G401 (cell line): ENCODE measurements at regions not wholly inside any gene's neighbourhood (a gene's known extent, or its start where the extent isn't known, plus 50 kb on each side); places are given as distances from the start of the nearest gene placed in this dataset.
"Not testable (repeated sequence)": the region's sequence is repeated elsewhere in the genome, so short reads cannot be mapped to it uniquely, and the experiment has no call there.

Source experiments
- DNase-seq: peaks from one replicate; pipeline ENCODE4 v3.0.0-alpha.2; 2015; ENCODE audit warnings: low spot score
- in situ Hi-C: cut with HindIII; loops from 2 replicates; pipeline ENCODE4 v1.10.0; 2016; ENCODE audit warnings: low sequenced_read_pairs, mixed read lengths

DNA sequence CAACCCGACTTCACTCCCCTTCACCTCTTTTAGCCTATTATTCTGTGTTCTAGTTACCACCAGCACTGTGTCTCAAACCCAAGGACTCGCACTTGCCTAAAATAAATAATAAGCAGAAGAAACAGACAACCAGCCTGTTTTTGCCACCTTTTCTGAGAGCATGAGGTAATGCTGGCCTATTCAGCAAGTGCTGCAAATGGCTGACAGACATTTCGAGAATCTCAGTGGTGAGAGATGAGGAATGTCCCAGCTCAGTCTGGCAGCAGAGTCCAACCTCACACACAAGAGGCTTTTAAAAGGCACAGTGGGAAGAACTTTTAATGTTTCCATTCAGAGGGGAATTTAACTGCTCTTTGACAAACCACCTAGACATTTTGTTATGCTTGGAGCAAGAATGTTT is 143.3 kb upstream of the GMNC start:
- in situ Hi-C loops, result no loop called here
- DNase-seq, result no peak

DNA sequence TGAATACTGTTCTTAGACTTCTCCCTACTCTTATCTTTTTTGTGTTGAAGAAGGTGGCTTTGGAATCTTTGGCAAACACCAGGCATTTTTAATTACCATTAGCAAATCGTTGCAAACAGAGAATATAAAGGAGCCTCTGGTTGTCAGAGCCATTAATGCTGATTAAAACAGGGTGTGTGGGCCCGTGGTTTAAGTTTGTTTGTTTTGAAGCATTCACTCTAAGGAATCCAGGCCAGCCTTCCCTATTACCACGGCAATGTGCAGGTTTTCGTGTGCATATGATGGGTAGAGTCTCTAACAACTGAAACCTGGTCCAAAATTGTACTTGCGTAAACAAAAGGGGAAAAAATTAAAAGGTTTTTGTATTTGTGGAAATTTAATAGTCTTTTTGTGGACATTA is 141.2 kb upstream of the GMNC start:
- in situ Hi-C loops, result no loop called here
- no peak for DNase-seq

DNA sequence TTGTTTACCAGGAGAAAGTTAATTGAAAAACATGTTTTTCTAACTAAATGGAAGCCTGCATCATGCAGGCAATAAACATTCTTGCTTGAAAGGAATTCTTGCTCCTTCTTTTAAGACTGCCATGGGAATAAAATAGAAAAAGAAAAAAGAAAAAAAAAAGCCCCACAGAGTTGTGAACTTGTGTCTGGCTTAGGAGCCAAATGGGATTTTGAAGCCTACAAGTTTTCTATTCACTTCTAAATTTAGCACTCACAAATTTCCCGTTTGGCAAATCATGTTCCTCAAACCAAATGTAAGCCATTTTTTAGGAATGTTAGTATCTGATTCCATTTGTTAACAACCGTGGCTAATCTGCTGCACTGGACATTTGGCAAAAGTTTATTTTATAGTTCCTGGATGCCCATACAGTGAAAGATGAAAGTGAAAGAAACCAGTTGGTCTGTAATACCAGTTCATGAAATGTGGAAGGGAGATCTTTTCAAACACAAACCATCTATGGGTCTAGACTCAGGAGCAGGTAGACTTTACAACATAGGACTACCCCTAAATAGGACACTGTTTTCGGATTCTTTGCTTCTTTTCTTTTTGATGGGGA is 133.8 kb upstream of the GMNC start:
- DNase-seq, result no peak
- in situ Hi-C loops, result no loop called here

DNA sequence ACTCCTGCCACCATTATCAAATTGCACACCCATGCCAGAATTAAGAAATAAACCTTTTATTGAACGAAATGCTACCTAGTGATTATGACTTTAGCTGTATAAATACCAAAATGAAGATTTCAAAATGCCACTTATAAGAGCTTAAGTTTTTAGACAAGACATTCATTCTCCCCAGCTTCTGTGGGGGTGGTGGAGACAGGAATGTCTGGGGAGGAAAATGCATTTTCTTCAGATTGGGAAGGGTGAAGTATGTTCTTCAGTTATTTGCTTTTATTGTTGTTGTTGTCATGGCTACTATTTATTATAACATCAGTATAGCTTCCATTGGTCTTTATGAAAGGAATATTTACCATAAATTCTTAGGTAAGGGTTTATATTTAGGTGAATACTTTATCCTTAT is 132.7 kb upstream of the GMNC start:
- in situ Hi-C loops, result no loop called here
- no peak for DNase-seq

DNA sequence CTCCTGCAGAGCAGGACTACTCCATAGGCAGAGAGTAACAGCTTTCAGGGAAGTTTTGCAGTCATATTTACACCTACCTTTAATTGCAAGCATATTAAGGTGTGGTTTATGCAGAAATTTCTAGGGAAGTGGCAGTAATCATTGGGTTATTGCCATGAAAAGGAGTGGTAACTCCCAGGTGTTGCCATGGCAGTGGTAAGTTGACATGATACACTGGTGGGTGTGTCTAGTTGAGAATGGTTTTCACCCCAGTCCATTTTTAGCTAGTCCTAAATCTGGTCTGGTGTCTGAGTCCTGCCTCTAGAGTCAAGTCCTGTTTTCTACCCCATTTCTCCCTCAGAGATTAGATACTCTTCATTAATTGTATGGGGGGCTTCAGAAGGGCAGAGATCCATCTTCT is 128.4 kb upstream of the GMNC start:
- DNase-seq, result no peak
- in situ Hi-C loops, result no loop called here

DNA sequence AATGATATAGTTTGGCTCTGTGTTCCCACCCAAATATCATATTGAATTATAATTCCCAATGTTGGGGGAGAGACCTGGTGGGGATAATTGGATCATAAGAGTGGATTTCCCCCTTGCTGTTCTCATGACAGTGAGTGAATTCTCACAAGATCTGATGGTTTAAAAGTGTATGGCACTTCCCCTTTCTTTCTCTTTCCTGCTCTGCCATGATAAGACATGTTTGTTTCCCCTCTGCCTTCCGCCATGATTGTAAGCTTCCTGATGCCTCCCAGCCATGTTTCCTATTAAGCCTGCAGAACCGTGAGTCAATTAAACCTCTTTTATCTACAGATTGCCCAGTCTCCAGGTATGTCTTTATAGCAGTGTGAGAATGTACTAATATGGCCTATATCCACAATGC is 126.7 kb upstream of the GMNC start:
- in situ Hi-C loops, result no loop called here
- DNase-seq, result no peak

DNA sequence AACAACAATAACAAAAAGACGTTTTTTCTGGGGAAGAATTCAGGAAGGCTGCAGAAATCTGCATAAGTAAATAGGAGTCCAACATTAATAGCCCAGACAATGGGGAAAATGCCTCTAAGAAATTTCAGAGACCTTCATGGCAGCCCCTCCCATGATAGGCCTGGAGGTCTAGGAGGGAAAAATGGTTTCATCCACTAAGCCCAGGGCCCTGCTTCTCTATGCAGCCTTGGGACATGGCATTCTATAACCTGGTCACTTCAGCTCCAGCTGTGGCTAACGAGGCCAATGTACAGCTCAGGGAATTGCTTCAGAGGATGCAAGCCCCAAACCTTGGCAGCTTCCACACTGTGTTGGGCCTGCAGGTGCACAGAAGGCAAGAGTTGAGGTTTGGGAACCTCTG is 125.6 kb upstream of the GMNC start:
- DNase-seq, result no peak
- in situ Hi-C loops, result no loop called here

DNA sequence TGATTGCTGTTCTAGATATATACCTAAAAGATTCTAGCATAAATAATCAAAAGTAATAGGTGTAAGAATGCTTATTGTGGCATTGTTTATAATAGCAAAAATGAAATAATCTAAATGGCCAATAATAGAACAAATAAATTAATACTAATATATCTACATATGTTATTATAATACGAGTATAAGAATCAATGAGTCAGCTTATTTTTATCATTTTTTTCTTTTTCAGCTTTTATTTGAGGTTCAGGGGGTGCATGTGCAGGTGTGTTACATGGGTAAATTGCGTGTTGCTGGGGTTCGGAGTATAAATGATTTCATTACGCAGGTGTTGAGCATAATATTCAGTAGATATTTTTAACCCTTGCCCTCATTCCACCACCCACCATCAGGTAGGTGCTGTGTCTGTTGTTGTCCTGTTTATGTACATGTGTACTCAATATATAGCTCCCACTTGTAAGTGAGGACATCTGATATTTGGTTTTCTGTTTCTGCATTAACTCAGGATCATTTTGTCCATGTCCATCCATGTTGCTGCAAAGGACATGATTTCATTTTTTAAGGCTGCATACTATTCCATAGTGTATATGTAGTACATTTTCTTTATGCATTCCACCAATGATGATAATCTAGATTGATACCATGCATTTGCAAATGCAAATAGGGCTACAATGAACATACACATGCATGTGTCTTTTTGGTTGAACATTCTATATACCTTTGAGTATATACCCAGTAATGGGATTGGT is 122.2 kb upstream of the GMNC start:
- DNase-seq, result no peak

DNA sequence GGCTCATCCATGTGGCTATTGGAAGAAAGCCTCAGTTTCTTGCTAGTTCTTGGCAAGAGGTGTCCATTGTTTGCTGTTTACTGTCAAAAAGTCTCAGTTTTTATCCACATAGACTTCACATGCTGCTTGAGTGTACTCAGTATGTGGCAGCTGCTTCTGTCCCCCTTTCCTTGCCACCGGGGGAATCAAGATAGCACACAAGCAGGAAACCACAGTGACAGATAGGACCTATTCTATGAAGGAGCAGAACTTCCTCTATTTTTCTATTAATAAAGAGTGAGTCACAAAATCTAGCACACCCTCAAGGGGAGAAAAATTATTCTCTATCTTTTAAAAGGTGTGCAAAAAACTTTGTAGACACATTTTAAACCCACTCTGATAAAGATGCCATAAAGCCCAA is 121.4 kb upstream of the GMNC start:
- in situ Hi-C loops, result no loop called here
- DNase-seq, result no peak

More for the DNA sequence above, 122.2 kb upstream of the GMNC start:
- in situ Hi-C loops, result no loop called here

DNA sequence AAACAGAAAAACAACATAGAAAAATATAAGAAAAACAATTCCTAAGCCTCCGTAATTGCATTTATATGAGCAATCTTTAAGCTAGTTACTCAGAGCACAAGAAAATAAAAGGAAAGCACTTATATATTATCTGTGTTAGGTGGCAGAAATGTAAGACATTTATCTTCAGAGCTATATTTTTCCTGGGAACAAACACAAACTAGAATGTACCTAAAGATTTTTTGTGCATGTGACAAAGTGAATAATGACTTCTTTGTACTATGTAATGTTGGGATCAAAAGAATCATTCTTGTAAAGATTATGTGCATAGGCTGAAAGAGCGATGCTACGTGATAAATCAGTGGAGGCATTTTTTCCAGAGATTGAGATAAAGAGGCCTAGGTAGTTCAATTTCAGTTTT is 111.3 kb upstream of the GMNC start:
- no peak for DNase-seq
- in situ Hi-C loops, result no loop called here

DNA sequence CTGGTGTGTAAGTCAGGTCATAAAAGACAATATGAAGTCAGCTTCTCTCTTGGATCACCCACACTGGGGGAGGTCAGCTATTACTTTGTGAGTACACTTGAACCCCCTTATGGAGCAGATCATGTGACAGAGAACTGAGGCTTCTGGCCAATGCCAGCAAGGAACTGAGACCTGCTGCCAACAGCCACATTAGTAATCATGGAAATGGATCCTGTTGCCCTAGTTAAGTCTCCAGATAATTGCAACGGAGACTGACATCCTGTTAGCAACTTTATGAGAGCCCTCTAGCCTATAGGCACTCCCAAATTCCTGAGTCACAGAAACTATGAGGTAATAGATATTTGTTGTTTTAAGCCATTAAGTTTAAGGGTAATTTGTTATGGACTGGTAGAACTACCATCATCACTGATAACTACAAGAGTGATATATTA is 110.4 kb upstream of the GMNC start:
- no peak for DNase-seq

DNA sequence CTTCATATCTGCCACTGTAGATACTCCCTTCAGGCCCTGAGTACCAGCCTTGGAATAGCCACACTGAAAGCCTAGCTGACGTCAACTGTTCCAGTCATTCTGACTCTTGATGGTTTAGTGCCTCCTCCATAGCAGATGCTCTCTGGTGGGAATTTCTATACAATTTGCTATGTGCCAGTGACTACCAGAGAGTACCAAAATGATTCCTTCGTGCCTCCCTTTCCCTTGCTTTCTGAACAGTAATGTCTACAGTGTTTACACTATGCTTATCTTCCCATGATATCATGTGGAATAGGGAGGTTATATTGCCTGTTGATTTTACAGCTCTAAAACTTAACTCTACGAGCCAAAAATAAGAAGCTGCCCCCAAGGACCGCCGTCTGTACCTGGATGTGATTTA is 109.7 kb upstream of the GMNC start:
- DNase-seq, result no peak
- in situ Hi-C loops, result no loop called here

More for the DNA sequence above, 110.4 kb upstream of the GMNC start:
- in situ Hi-C loops, result no loop called here

DNA sequence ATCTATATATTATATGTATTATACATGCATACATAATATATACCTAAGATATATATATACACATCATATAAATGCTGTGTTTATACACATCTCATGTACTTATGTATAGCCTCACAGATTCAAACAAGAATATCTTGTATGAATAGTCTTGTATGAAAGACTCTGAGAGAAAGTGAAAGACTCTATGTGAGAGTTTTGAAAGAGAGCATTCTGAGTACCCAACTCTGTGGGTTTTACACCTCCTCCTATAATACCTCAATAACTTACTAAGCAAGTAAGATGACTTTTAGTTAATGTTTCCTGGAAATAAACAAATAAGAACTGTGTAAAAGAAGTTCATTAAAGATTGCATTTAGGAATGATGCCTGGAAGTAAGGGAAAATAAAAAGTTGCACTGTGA is 108.1 kb upstream of the GMNC start:
- in situ Hi-C loops, result no loop called here
- DNase-seq, result no peak

DNA sequence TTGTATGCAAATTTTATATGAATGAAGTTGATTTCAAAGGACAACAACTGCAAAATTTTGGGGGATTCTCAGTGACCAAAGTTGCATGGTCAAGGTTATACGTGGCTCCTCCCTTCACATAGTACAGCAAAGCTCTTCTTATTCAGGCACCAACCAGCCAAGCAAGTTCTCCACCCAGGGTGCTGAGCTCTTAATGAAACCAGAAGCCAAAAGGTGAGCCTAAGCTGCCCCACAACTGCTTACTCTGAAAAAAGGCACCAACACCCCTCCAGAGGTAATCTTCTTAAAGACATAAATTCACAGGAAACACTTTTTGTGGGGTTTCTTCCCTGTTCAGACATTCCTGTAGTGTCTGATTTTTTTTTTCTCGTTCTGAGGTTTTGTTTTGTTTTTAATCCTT is 106.1 kb upstream of the GMNC start:
- no peak for DNase-seq
- in situ Hi-C loops, result no loop called here

DNA sequence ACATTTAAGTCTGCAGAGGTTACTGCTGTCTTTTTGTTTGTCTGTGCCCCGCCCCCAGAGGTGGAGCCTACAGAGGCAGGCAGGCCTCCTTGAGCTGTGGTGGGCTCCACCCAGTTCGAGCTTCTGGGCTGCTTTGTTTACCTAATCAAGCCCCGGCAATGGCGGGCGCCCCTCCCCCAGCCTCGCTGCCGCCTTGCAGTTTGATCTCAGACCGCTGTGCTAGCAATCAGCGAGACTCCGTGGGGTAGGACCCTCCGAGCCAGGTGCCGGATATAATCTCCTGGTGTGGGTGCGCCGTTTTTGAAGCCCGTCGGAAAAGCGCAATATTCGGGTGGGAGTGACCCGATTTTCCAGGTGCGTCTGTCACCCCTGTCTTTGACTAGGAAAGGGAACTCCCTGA is 102.4 kb upstream of the GMNC start:
- in situ Hi-C loops, DNase-seq: not testable (repeated sequence)

DNA sequence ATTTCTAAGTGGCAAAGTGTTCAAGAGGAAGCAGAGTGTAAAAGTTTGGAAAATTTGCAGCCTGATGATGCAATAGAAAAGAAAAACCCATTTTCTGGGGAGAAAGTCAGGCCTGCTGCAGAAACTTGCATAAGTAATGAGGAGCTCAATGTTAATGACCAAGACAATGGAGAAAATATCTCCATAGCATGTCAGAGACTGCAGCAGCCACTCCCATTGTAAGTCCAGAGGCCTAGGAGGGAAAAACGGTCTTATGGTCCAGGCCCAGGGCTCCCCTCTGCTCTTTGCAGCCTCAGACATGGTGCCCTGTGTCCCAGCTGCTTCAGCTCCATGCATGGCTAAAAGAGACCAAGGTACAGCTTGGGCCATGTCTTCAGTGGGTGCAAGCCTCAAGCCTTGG is 96.6 kb upstream of the GMNC start:
- no peak for DNase-seq
- in situ Hi-C loops, result no loop called here

DNA sequence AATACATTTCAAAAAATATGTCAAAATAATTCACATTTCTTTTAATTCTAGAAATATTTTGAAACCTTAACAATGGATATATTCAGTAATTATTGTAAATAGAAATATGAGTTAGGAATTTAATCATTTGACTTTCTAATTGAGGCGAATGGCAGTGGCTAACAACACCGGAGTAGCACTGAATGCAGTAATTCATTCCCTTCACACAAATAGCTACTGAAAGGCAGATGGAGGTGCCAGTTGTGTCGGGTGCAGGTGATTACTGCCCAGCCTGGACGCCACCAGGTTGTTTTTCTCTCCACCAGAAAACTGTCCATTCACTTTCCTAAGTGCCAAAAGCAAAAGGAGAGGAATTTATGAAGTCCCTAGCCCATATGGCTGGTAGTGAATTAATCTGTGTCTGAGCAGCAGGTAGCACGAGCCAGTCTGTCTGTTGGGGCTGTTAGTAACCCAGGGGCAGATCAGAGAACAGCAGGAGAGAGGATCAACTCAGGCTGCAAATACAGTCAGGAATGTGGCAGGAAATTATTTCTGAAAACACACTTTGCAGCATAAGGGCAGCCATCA is 79.3 kb upstream of the GMNC start:
- DNase-seq, result peak; percentile 95
- in situ Hi-C loops, result no loop called here

DNA sequence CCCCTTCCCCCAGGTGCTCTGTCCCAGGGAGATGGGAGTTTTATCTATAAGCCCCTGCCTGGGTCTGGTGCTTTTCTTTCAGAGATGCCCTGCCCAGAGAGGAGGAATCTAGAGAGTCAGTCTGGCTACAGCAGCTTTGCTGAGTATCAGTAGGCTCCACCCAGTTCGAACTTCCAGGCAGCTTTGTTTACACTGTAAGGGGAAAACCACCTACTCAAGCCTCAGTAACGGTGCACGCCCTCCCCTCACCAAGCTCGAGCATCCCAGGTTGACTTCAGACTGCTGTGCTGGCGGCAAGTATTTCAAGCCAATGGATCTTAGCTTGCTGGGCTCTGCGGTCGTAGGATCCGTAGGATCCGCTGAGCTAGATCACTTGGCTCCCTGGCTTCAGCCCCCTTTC is 72.1 kb upstream of the GMNC start:
- in situ Hi-C loops, DNase-seq: not testable (repeated sequence)

DNA sequence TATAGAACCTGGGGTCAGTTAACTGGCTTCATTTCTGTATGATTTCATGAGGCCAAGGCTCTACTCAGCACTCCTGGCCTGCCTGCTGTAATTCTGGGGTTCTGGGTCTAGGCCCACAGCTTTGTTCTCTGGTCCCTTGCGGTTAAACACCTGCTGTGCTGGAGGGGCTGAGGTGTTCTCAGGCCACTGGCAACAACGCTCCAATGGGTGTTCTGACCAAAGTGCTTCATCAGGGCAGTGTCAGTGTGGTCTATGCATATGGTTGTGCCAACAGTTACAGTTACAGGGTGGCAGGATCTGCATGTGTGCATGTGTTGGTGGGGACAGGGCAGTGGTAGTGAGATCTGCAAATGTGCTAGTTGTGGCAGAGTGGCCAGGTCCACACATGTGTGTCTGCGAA is 64.1 kb upstream of the GMNC start:
- DNase-seq, result no peak
- in situ Hi-C loops, result no loop called here

DNA sequence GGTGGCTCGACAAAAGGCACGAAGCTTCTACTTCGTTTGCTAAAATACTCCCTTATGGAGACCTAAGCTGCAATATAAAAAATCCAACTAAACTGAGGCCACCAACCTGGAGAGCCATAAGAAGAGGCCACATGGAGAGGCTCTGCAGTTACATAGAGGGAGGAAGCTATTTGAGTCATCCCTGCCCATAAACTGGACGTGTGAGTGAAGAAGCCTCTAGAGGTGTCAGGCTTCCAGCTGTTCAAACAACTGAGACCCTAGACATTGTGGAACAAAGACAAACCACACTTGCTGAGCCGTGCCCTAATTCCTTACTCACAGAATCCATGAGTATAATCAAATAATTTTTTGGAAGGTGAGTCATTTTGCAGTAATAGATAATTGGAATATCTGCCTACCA is 50.2 kb upstream of the GMNC start:
- DNase-seq, result no peak
- in situ Hi-C loops, result no loop called here
